Breast epithelium (tissue), 4 donors: ENCODE measurements at regions not wholly inside any gene's neighbourhood (a gene's known extent, or its start where the extent isn't known, plus 50 kb on each side); places are given as distances from the start of the nearest gene placed in this dataset.

Source experiments
- DNase-seq, 2 donors: peaks; one replicate each; pipeline ENCODE4 v3.0.0-alpha.2; 2019; ENCODE audit warnings: low spot score in 2 of 2
- H3K27ac ChIP-seq, 2 donors: fragments of 200-600 bp; sonication (generic) in 1 of 2; one replicate each; pipeline ENCODE4 v1.5.1; 2016 to 2019; ENCODE audit warnings: mild to moderate bottlenecking in 1 of 2
- H3K27me3 ChIP-seq, 2 donors: fragments of 200-600 bp; sonication (generic) in 1 of 2; one replicate each; pipeline versions ENCODE4 v1.5.1 to v1.6.0; 2017 to 2019; ENCODE audit warnings: control low read depth in 1 of 2, mild to moderate bottlenecking in 1 of 2
- H3K36me3 ChIP-seq: fragments of 200-600 bp; one replicate; pipeline ENCODE4 v1.5.1; 2019
- H3K4me1 ChIP-seq, 2 donors: fragments of 200-600 bp; sonication (generic); one replicate each; pipeline ENCODE4 v1.5.1; 2016 to 2019; ENCODE audit warnings: control low read depth in 1 of 2
- H3K4me3 ChIP-seq, 3 donors: fragments of 200-600 bp; sonication (generic); 1 replicate in 2 of 3; 2 replicates in 1 of 3; pipeline ENCODE4 v1.5.1; 2016 to 2019; ENCODE audit warnings: mild to moderate bottlenecking in 3 of 3, moderate library complexity in 2 of 3
- H3K9me3 ChIP-seq, 2 donors: fragments of 200-600 bp; sonication (generic) in 1 of 2; one replicate each; pipeline ENCODE4 v1.5.1; 2016 to 2019; ENCODE audit warnings: control low read depth in 1 of 2
- CTCF ChIP-seq, 3 donors: fragments of 450-650 bp; IDR thresholded peaks; one replicate each; pipeline ENCODE4 v1.5.1; 2016 to 2017; ENCODE audit warnings: antibody characterized with exemption in 3 of 3, mild to moderate bottlenecking in 3 of 3, moderate library complexity in 3 of 3
- POLR2A ChIP-seq: fragments of 450-650 bp; IDR thresholded peaks from one replicate; pipeline ENCODE4 v1.6.1; 2016; ENCODE audit warnings: antibody characterized with exemption, mild to moderate bottlenecking, moderate library complexity
- POLR2AphosphoS5 ChIP-seq, 3 donors: sonication (generic); formaldehyde crosslinking; IDR thresholded peaks; one replicate each; pipeline ENCODE4 v1.6.1; 2017; ENCODE audit warnings: antibody characterized with exemption in 3 of 3
- intact Hi-C: fragments of 100-400 bp; cut with DNase I; formaldehyde crosslinking; loops from one replicate; pipeline ENCODE4 v1.15.1; 2023; ENCODE audit warnings: low total_unique reads

GRCh38 chr10:128908499-128908898 is 558.5 kb upstream of the MGMT start:
- no peak for TF ChIP-seq POLR2AphosphoS5 (IDR thresholded peaks at IDR 0.05)
- no peak for TF ChIP-seq POLR2A
- no peak for TF ChIP-seq CTCF (IDR thresholded peaks at IDR 0.05)
- H3K4me3 ChIP-seq: no peak overlapping the region
- no peaks in the 10 kb centered on the region for H3K4me1 ChIP-seq
- intact Hi-C loops: no loop called here
- no peaks in the 10 kb centered on the region for H3K27me3 ChIP-seq
- H3K27ac ChIP-seq: no peak overlapping the region
- no peak for DNase-seq
- H3K9me3 ChIP-seq: no peaks in the 10 kb centered on the region
- no peaks in the 10 kb centered on the region for H3K36me3 ChIP-seq

- no peak for TF ChIP-seq POLR2A
- no peak for TF ChIP-seq CTCF (IDR thresholded peaks at IDR 0.05)
- no peak for TF ChIP-seq POLR2AphosphoS5 (IDR thresholded peaks at IDR 0.05)
- H3K9me3 ChIP-seq: no peaks in the 10 kb centered on the region
- H3K4me1 ChIP-seq: no peaks in the 10 kb centered on the region
- H3K27ac ChIP-seq: no peak overlapping the region
- intact Hi-C loops: no loop called here
- no peak overlapping the region for H3K4me3 ChIP-seq
- H3K36me3 ChIP-seq: no peaks in the 10 kb centered on the region
- H3K27me3 ChIP-seq: no peaks in the 10 kb centered on the region
- DNase-seq: no peak
Observed at GRCh38 chr10:128912568-128913311, 554.3 kb upstream of the MGMT start.

- no peaks in the 10 kb centered on the region for H3K9me3 ChIP-seq
- no peak overlapping the region for H3K4me3 ChIP-seq
- intact Hi-C loops: no loop called here
- TF ChIP-seq POLR2A (no peak), CTCF (IDR thresholded peaks at IDR 0.05) (no peak), POLR2AphosphoS5 (IDR thresholded peaks at IDR 0.05) (no peak)
- H3K36me3 ChIP-seq: no peaks in the 10 kb centered on the region
- DNase-seq: no peak
- no peaks in the 10 kb centered on the region for H3K27me3 ChIP-seq
- no peak overlapping the region for H3K27ac ChIP-seq
- no peaks in the 10 kb centered on the region for H3K4me1 ChIP-seq
Observed at GRCh38 chr10:128914681-128915080, 552.4 kb upstream of the MGMT start.

GRCh38 chr10:128915630-128916029 is 551.4 kb upstream of the MGMT start:
- intact Hi-C loops: no loop called here
- H3K4me3 ChIP-seq: no peak overlapping the region
- H3K9me3 ChIP-seq: no peaks in the 10 kb centered on the region
- no peaks in the 10 kb centered on the region for H3K27me3 ChIP-seq
- DNase-seq: no peak
- no peak overlapping the region for H3K27ac ChIP-seq
- no peaks in the 10 kb centered on the region for H3K36me3 ChIP-seq
- TF ChIP-seq POLR2AphosphoS5 (IDR thresholded peaks at IDR 0.05) (no peak), POLR2A (no peak)
- H3K4me1 ChIP-seq: no peaks in the 10 kb centered on the region

DNA sequence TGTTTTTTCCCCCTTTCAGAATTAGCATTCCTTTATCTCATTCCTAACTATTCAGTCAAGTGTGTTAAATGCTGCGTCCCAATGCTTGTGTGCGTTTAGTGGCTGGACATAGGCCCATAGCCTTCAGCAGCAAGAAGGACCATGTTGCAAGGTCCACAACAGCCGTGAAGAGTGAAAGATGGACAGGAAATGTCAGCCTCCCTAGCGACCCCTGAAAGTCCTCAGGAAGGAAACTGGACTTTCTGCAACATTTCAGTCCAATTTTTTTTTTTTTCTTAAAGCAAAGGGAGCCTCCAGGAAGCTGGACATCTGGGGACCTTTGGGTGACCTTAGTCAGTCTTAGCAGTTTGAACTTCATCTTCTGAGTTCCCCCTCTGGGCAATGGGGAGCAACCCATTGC is 550.7 kb upstream of the MGMT start:
- no peak for DNase-seq
- no peaks in the 10 kb centered on the region for H3K36me3 ChIP-seq
- H3K4me3 ChIP-seq: no peak overlapping the region
- H3K27ac ChIP-seq: no peak overlapping the region
- no peaks in the 10 kb centered on the region for H3K9me3 ChIP-seq
- intact Hi-C loops: no loop called here
- no peaks in the 10 kb centered on the region for H3K4me1 ChIP-seq
- peaks cover 0 to 6% of the 10 kb centered on the region in 2 donors for H3K27me3 ChIP-seq
- TF ChIP-seq POLR2A (no peak), CTCF (IDR thresholded peaks at IDR 0.05) (no peak), POLR2AphosphoS5 (IDR thresholded peaks at IDR 0.05) (no peak)
